GM21515 (cell line): ENCODE measurements at regions not wholly inside any gene's neighbourhood (a gene's known extent, or its start where the extent isn't known, plus 50 kb on each side); places are given as distances from the start of the nearest gene placed in this dataset.

Experiments used
- ATAC-seq: cut with Tn5 transposase; IDR thresholded peaks from one replicate; pipeline ENCODE4 v1.9.1; 2021; ENCODE audit not compliant: unreplicated experiment

DNA sequence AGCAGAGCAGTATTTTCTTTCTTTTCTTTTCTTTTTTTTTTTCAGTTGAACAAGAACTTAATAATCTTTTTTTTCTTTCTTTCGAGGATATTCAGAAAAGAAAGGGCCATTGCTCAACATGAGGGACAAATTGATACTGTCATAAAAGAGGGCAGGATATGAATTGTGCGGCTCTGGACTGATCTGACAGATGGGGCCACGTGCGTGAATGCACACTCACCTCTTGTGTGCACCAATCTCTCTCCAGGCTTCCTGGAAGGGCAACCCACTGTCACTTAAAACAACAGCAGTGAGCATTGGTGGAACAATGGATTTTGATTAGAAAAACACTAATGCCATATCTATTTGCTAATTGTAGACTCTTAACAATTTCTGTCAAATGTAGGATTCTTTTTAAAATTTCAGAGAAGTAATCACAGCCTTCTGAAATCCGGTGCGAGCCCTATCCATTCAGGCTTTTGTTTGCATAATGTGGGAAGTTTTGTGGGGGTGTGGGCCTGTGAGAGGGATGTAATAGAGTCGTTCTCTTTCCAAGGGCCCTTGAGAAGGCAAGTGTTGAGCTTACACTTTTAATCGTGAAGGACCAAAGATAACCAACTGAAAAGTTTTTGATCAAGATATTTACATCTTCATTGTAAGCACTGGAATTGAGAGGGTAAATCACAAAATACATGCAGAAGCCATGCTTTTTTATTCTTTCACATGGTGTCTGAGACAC is 298.8 kb downstream of the SP3 start:
- ATAC-seq: no peak

DNA sequence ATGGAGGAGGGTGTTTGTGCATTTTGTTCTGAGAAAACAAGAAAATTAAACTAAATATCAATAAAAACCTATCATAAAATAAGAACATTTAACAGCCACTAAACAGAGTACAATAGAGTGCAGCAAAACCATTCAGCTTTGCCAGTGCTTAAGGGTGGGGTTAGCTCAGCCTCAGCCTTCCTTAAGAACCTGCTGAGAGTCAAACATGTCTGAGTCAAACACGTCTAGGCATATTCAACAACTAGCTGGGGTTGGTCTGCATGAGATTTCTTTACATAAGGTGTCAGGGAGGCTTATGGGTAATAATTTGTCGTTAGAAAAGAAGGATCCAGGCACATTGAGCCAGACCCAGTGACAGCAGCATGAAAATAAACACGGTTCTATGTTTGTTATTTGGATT is 298.2 kb downstream of the SP3 start:
- ATAC-seq: no peak

DNA sequence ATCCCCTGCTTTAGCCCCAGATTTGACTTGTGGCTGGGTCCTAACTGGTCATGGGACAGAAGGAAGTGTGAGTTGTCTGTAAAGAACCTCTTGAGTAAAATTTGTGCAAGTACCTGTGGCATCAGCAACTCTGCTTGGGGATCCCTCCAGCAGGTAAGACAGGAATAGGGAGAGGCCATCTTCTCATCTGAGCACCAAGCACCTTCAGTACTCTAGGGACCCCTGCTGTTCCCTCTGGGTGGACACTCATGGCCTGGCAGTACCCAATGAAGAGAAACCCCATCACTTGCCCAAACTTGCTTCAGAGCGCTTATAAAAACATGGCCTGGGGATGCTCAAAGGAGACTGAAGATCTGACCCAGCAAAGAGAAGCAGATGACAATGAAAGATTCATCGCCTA is 297.8 kb downstream of the SP3 start:
- no peak for ATAC-seq

DNA sequence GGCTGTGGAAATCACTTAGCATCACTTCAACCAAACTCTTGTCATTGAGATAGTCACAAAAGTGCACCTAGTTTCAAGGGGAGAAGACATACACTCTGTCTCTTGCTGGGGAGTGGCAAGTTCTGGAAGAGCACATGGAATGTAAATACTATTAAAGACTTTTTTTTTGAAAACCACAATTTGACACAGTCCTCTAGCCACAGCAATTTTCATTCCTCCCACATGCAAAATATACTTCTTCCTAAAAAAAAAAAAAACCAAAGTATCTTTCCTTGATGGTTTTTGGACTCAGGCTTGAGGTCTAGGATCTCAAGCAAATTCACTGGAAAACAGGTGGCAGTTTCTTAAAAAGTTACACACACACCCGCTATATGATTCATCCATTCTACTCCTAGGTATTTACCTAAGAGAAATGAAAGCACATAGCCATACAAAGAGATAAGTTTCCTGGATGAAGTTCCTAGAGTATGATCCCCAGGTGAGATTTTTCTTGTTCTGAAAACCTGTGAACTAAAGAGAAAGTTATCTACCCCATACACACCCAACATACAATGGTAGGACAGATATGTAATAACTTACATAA is 295.8 kb downstream of the SP3 start:
- no peak for ATAC-seq

DNA sequence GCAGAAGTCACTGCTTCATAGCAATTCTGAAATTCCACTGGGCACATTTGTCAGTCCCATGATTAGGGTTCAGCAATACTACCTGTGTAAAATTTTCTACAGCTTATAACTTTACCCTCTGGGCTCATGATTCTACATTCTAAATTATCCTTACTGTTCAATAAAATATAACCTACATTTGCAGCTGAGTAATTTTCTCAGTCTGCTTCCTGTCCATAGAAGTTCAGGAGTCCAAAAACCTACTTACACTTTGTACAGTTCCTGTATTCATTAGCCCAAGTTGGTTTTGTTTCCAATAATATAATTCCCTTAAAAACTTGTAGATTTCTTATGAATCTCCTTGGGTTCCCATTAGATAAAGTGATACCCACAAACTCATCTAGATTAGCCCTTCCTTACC is 295.3 kb downstream of the SP3 start:
- ATAC-seq: no peak

DNA sequence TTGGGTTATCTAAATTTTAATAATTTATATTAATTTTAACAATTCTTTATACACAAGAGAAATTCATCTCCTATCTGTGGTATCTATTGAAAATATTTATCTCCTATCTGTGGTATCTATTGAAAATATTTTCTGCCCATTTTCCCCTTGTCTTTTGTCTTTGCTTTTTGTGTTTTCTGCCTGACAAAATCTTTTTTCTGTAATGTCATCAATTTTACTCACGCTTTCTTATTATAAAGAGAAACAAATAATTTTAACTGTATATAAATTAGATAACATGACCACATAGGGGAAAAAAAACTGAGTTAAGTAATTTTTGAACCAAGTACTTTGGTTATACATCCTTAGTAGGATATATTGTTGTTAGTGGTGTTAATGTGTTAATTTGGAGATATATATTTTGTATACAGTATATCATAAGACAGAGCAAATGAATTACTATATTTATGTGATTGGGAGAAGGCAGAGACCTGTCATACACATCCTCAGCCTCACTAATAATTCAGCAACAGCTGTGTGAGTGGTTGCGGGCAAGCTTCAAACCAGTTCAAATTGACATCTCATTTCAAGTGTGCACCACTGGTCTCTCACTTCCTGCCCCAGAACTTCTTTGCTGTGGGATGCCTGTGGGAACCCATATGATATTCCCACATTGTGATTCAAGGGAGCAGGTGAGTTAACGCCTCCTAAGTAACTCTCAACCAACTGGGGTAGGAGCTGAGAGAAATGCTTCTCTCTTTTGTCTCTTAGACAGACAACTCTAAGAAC is 292.4 kb downstream of the SP3 start:
- ATAC-seq: no peak

DNA sequence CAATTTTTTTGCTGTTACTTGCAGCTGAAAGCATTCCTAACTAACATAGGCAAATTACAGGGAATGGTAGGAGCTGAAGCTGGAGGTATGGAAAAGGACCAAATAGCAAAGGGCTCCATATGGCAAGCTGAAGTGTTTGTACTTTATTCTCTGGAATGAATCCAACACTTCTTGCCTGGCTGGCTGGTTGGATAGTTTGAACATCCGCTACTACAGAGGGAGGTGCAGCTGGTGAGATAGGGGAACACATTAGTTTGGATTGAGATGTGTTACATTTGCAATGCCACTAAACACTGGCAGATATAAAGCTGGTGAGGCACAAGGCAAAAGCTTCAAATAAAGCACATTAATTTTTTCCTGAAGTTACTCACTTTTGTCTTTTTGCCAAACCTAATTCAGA is 291.5 kb downstream of the SP3 start:
- ATAC-seq: no peak

DNA sequence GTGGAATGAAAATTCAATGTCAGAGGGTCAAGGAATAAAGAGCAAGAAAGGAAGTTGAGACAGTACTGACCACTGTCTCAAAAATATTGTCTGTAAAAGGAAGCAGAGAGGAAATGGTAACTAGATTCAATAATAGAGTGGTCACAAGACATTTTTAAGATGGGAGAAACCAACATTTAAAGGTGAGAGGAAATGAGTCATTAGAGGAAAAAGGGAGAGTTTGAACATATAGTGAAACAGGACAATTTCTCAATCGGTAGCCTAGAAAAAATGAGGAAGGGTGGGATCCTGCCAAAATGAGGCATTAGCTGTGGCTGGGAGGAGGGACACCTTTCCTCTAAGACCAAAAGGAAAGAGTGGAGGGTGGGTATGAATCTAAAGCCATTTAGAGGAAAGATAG is 288.5 kb downstream of the SP3 start:
- ATAC-seq: no peak

DNA sequence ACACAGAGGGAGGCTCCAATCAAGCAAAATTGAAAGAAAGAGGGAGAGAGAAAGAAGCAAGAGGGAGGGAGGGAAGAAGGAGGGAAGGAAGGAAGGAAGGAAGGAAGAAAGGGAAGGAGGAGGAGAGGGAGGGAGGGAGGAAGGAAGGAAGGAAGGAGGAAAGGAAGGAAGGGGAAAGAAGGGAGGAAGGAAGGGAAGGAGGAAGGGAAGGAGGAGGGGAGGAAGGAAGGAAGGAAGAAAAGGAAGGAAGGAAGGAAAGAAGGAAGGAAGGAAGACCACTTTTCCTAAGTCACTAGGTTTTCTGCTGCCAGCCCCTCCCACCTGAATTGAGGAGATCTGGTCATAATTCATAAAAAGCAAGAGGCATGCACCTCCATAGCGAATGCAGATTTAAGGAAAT is 287.0 kb downstream of the SP3 start:
- ATAC-seq: no peak

DNA sequence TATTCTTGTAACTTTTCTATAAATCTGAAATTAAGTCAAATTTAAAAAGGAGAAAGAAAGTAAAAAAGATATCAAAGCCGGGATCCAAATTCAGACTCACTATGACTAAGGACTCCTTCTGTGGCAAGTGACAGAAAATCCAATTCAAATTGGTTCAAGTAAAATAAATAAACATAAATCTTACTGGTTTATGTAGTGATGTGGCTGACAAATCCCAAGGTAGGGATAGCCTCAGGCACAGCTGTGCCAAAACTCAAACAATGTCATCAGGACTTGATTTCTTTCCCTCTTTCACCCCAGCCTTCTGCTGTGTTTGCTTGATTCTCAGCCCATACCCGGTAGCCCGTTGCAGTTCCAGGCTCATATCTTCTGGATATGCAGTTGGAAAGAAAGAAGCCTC is 284.6 kb downstream of the SP3 start:
- no peak for ATAC-seq

DNA sequence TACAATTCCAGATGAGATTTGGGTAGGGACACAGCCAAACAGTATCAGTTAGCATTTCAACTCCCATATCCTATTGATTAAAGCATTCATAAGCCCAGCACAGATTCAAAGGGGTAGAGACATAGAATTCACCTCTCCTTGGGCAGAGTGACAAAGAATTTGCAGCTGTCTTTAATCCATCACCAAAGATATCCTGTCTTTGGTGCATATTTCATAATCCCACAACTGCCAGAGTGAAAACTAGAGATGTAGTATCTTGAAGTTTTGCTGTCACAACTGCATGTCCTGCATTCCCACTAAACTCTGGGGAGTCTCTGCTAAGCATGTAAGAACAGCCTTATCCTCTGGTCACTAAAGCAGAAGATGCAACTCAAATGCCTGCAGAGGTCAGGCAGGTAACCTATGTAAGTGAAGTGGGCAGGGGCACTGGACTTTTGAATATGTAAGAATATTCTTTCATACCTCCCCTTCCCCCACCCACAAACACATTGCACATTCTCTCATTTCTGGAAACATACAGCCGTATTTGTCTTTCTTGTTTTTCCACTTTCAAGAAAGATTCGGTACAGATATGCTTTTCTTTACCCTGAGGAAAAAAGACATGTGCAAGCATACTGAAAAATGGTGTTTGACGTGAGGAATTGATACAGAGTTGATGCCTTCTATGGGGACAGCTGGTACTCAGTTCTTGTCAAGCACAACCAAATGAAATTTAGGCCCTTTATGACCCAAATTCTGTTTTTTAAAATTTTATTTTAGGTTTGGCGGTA is 283.1 kb downstream of the SP3 start:
- no peak for ATAC-seq

DNA sequence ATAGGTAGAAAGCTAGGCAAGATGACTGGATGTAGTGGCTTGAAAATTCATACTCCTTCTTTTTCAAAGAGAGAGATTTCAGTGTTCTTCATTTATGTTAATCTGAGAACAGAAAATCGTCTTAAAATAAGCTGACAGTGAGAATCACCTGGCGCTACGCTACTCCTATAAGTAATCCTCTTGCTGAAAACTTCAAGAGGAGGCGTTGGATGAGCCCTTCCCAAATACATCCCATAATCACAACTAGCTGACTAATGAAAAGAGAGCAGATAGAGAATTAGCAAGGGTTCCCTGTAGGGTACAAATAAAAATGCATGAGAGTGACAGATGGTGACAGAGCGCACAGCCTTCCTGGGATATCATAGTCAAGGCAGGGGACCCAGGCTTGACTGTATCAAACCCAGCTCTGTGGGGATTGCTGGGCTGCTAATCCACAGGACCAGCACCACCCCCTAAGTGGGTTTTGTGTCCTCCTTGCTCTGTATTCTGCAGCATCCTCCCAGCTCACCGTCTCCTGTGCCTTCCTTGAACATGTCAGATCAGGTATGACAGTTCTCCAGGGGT is 280.2 kb downstream of the SP3 start:
- no peak for ATAC-seq

DNA sequence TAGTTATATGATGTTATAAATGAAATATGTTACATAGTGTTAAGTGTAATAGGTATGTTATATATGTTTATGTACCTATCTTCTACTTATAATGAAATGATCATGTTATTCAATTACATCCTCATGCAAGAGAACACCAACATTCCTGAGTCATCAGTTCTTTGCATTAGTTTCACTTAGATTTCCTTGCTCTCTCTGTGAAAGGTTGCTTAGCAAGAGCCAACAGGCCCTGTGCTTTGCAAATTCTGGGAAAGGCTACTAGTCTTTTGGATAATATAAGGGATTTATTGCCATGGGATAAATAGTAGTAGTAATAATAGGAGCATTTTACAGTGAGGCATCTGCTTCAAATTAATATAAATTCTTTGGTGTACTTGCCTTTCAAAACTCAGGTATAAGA is 274.8 kb downstream of the SP3 start:
- no peak for ATAC-seq

DNA sequence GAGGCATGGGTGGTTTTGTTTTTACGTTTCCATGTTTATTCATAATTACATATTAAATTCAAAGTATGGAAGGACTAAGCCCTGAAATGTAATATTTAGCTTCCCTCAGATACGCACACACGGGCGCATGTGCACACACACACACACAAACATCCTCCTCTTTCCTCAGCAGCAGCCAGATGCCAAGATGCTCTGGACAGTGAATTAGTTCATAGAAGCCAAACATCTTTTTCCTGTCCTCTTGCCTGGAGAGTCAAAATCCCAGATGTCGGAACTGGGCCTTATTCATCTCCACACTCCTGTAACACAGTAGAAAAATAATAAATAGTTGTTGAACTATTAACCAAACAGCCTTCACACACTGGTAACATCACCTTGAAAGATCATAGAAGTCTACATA is 273.1 kb downstream of the SP3 start:
- no peak for ATAC-seq

DNA sequence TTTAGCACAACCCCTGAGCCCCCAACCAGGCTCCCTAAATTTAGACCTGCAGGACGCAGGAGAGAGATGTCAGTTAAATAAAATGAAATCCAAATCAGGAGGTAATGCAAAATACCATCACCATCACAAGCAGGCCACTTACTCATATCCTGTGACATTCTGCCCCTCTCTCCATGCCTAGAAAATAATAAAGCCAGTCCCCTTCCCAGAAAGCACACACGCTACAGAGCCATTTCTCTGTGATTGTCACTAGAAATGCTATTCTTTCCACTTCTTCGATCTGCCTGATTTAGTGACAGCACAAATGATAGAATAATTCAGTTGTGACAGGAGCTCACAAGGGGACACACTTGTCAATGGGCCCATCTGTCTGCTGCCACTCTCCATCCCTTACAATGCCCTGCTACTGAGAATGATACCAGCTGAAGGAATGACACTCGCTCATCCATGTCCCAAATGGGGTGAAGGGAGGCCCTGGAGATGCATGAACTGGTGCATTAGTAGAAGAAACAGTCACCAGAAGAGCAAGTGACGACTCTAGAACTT is 272.1 kb downstream of the SP3 start:
- ATAC-seq: no peak

DNA sequence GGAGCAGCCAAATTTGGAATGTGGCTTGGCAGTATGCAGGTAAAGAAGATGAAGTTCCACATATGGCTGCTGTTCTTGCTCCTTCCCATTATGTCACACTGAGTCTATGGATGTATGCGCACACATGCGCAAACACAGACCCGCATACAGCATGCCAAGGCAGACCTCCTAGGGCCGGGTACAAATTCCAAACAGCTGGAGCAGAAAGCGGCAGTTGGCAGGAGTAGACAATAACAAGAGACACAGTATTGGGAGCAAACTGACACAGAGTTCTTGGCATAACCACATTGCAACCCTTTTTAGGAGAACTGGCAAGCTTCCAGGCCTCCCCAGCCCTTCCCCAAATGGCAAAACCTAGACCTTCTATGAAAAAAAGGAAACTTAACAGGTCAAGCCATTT is 268.9 kb downstream of the SP3 start:
- no peak for ATAC-seq

DNA sequence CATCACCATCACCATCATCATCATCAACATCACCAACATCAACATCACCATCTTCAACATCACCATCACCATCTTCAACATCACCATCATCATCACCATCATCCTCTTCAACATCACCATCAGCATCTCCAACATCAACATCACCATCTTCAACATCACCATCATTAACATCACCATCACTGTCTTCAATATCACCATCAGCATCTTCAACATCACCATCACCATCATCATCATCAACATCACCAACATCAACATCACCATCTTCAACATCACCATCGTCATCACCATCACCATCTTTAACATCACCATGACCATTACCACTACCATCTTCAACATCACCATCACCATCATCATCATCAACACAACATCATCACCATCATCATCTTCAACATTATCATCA is 267.2 kb downstream of the SP3 start:
- ATAC-seq: no peak

DNA sequence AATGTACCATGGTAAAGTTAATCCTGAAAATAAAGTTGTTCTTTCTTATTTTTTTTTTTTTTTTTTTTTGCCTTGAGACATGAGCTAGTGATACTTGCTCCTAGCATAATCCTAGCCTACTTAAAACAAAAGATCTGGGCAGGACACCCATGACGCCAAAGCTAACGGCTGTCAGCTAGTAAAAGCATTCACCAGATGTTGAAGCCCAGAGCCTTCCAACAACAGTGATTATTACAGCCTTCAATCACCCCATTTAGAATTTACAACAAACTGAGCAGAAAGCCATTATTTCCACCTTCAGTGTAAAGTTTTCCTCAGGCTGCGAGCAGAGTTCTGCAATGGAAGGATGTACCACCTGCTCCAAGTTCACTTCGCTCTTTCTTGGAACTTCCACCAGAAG is 259.5 kb downstream of the SP3 start:
- ATAC-seq: no peak

DNA sequence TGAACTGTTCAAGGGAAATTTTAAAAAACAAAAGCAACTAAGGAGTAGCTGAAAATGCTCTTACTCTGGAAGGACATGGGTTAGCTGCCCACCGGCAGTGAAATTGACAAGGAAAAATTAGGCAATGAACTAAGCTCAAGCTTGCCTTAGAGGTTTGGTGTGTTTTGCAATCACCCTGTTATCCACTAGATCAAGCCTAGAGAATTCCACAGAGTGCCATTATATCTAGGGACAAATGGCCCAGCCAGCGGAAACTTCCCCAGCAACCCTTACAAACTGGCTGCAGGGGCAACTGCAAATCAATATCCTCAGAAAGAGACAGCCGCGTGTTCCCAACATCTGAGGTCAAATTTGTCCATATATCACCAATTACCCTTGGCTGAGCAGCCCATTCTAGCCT is 258.2 kb downstream of the SP3 start:
- no peak for ATAC-seq

DNA sequence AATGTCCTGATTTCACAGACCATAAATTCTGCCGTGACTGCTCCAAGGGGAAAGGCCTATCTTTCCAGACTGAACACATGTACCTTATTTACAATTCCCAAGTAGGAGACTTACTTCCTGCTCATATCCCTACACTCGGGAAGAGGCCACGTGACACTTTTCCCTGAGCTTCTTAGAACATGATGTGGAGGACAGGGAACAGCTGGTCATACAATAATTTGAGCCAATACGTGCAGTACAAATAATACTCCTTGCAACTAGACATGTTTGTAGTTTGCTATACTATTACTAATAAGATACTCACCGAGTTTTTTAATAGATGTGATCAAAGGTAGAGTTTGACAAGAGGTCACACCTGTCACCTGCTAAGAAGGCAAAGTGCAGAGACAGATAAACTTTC is 256.4 kb downstream of the SP3 start:
- ATAC-seq: no peak

DNA sequence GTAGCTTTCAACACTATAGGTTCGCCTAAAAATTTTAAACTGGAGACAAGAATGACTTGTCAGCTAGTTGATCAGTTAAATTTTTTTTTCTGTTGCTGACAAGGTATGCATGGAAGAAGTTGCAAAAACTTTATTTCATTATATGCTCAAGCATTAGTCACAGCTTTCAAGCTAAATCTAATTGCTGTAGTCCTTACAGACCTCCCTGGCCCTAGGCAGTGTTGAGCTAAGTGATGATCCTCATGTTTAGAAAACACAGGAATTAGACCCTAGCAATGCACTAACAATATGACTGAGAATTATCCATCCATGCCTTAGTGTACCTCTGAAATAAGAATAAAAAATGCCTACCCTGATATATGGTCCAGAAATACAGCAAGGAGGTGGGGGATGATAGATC is 253.4 kb downstream of the SP3 start:
- ATAC-seq: no peak
